ENCODE measurements at regions not wholly inside any gene's neighbourhood (a gene's known extent, or its start where the extent isn't known, plus 50 kb on each side); places are given as distances from the start of the nearest gene placed in this dataset.

DNA sequence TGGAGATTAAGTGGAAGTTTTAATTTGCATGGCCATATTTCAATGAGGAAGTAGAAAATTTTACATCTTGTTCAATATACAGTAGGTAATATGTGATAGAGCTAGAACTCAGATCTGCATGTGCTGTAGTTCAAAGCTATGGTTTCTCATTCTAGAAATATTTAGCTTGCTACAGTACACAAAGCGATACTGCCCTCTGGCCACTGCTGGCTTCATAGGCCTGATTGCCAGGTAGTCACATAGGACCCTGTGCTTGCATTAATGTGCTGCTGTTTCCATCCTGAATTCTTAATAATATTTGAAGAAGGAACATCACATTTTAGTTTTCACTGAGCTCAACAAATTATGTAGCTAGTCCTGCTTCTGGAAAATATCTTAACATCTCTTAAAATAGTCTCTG lies 87.0 kb downstream of the PLSCR2 start:
- Histone ChIP-seq H3K4me1 (ENCODE audit: control insufficient read depth, low read depth, low read length) (no peaks in the 10 kb centered on the region), H2BK5ac (ENCODE audit: low read length) (no peak overlapping the region), H3K4ac (ENCODE audit: low read depth, low read length) (no peak overlapping the region), H3K4me3 (ENCODE audit: low read length) (no peak overlapping the region), H2AK5ac (ENCODE audit: low read length) (no peak overlapping the region), H3K23ac (ENCODE audit: low read length) (no peak overlapping the region), H3K79me2 (ENCODE audit: control insufficient read depth, insufficient read depth, low read length) (no peaks in the 10 kb centered on the region), H3K4me2 (ENCODE audit: low read length) (no peak overlapping the region), H3K79me1 (ENCODE audit: low read length) (no peaks in the 10 kb centered on the region), H4K5ac (ENCODE audit: low read length) (no peak overlapping the region), H2BK120ac (ENCODE audit: low read depth, low read length) (no peak overlapping the region), H3K18ac (ENCODE audit: low read length) (peak overlapping the region; percentile 51), H3K27me3 (ENCODE audit: insufficient read depth, low read length, poor library complexity) (no peaks in the 10 kb centered on the region), H3K56ac (ENCODE audit: low read length) (no peak overlapping the region), H3K36me3 (ENCODE audit: control insufficient read depth, insufficient read depth, low read length) (no peaks in the 10 kb centered on the region), H3K9ac (ENCODE audit: low read length) (no peak overlapping the region), H4K8ac (ENCODE audit: low read depth, low read length) (no peak overlapping the region), H3K27ac (ENCODE audit: low read depth, low read length) (no peak overlapping the region), H2BK15ac (replicated peaks; ENCODE audit: low read depth) (no peak overlapping the region)
- WGBS (ENCODE audit: extremely low coverage, insufficient coverage, low lambda C conversion rate), result no CpG with 5 or more reads among the region's 1 CpG
- peak; percentile 71 for DNase-seq

DNA sequence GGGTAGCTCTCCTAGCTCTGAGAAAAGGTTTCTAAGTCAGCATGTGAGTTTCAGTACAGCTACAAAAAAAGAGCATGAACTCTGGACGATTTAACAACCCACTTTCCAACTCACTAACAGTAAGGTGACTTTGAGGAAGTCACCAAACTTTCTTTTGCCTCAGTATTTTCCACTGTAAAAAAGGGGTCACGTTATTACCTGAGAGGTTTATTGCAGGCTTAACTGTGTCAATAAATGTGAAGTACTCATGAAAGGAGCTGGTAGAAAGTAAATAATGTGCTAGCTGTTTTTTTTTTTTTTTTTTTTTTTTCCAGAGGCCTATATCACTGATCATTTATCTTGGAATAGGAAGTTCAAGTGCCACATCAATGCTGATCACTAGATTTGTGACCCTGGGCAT lies 89.3 kb downstream of the PLSCR2 start:
- no peak overlapping the region for H3K4me2 ChIP-seq (ENCODE audit: low read length)
- H2BK120ac ChIP-seq (ENCODE audit: low read depth, low read length), result no peak overlapping the region
- no peak overlapping the region for H3K27ac ChIP-seq (ENCODE audit: low read depth, low read length)
- WGBS (ENCODE audit: extremely low coverage, insufficient coverage, low lambda C conversion rate), result no CpG with 5 or more reads among the region's 2 CpGs
- no peak overlapping the region for H4K5ac ChIP-seq (ENCODE audit: low read length)
- no peaks in the 10 kb centered on the region for H3K36me3 ChIP-seq (ENCODE audit: control insufficient read depth, insufficient read depth, low read length)
- H2BK5ac ChIP-seq (ENCODE audit: low read length), result no peak overlapping the region
- no peak for DNase-seq
- no peak overlapping the region for H3K56ac ChIP-seq (ENCODE audit: low read length)
- H3K9ac ChIP-seq (ENCODE audit: low read length), result no peak overlapping the region
- H3K4me1 ChIP-seq (ENCODE audit: control insufficient read depth, low read depth, low read length), result no peaks in the 10 kb centered on the region
- no peak overlapping the region for H3K18ac ChIP-seq (ENCODE audit: low read length)
- no peaks in the 10 kb centered on the region for H3K79me2 ChIP-seq (ENCODE audit: control insufficient read depth, insufficient read depth, low read length)
- H3K23ac ChIP-seq (ENCODE audit: low read length), result no peak overlapping the region
- H2BK15ac ChIP-seq (replicated peaks; ENCODE audit: low read depth), result no peak overlapping the region
- peak overlapping the region; percentile 46 for H2AK5ac ChIP-seq (ENCODE audit: low read length)
- H3K4me3 ChIP-seq (ENCODE audit: low read length), result no peak overlapping the region
- H4K8ac ChIP-seq (ENCODE audit: low read depth, low read length), result peak overlapping the region; percentile 81
- no peaks in the 10 kb centered on the region for H3K27me3 ChIP-seq (ENCODE audit: insufficient read depth, low read length, poor library complexity)
- H3K79me1 ChIP-seq (ENCODE audit: low read length), result no peaks in the 10 kb centered on the region
- peak overlapping the region; percentile 68 for H3K4ac ChIP-seq (ENCODE audit: low read depth, low read length)

DNA sequence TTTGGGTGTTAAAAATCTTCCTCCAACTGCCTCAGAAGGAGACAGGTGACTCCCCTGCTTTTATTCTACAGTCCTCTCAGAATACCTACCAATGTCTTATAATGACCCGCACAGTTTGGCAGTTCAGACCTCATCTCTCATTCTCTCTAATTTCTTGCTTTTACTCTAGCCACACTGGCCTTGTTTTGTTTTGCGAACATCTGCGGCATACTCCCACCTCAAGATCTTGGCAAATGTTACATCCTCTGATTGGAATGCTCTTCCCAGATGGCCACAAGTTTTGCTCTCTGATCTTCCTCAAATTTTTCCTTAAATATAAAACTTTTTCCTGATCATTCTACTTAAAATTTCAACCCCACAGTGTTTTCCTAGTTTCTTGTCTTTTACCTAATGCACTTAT lies 94.1 kb downstream of the PLSCR2 start:
- Histone ChIP-seq H3K4me1 (ENCODE audit: control insufficient read depth, low read depth, low read length) (no peaks in the 10 kb centered on the region), H3K4ac (ENCODE audit: low read depth, low read length) (no peak overlapping the region), H3K4me2 (ENCODE audit: low read length) (no peak overlapping the region), H2AK5ac (ENCODE audit: low read length) (no peak overlapping the region), H3K56ac (ENCODE audit: low read length) (no peak overlapping the region), H3K36me3 (ENCODE audit: control insufficient read depth, insufficient read depth, low read length) (no peaks in the 10 kb centered on the region), H3K79me2 (ENCODE audit: control insufficient read depth, insufficient read depth, low read length) (no peaks in the 10 kb centered on the region), H3K27me3 (ENCODE audit: insufficient read depth, low read length, poor library complexity) (no peaks in the 10 kb centered on the region), H3K4me3 (ENCODE audit: low read length) (no peak overlapping the region), H3K27ac (ENCODE audit: low read depth, low read length) (no peak overlapping the region), H4K8ac (ENCODE audit: low read depth, low read length) (no peak overlapping the region), H2BK5ac (ENCODE audit: low read length) (no peak overlapping the region), H3K9ac (ENCODE audit: low read length) (no peak overlapping the region), H3K23ac (ENCODE audit: low read length) (no peak overlapping the region), H4K5ac (ENCODE audit: low read length) (no peak overlapping the region), H3K79me1 (ENCODE audit: low read length) (no peaks in the 10 kb centered on the region), H2BK120ac (ENCODE audit: low read depth, low read length) (no peak overlapping the region), H3K18ac (ENCODE audit: low read length) (peak overlapping the region; percentile 13), H2BK15ac (replicated peaks; ENCODE audit: low read depth) (no peak overlapping the region)
- no peak for DNase-seq
- no CpG with 5 or more reads among the region's 3 CpGs for WGBS (ENCODE audit: extremely low coverage, insufficient coverage, low lambda C conversion rate)

DNA sequence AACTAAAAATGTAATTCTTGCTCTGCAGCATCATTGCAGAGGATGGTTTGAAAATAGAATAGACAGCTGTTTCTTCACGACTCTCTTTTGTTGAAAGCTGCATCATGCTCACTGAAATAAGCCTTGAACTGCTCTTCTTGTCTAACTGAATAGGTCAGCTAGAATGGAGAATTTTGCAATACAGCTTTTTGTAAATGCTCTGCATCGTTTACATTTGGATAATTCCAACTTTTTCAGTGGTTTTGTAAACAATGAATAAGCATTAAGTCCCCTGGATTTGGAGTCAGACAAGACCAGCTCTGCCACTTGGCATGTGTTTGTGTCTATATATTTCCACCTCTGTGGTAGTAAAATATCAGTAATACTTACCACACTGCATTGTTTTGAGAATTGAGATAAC lies 95.2 kb downstream of the PLSCR2 start:
- Histone ChIP-seq H3K23ac (ENCODE audit: low read length) (no peak overlapping the region), H3K4ac (ENCODE audit: low read depth, low read length) (no peak overlapping the region), H4K5ac (ENCODE audit: low read length) (no peak overlapping the region), H3K18ac (ENCODE audit: low read length) (peak overlapping the region; percentile 60), H3K27ac (ENCODE audit: low read depth, low read length) (no peak overlapping the region), H3K79me1 (ENCODE audit: low read length) (no peaks in the 10 kb centered on the region), H3K4me3 (ENCODE audit: low read length) (no peak overlapping the region), H3K36me3 (ENCODE audit: control insufficient read depth, insufficient read depth, low read length) (no peaks in the 10 kb centered on the region), H3K4me1 (ENCODE audit: control insufficient read depth, low read depth, low read length) (no peaks in the 10 kb centered on the region), H4K8ac (ENCODE audit: low read depth, low read length) (no peak overlapping the region), H2BK5ac (ENCODE audit: low read length) (no peak overlapping the region), H2BK15ac (replicated peaks; ENCODE audit: low read depth) (no peak overlapping the region), H2AK5ac (ENCODE audit: low read length) (no peak overlapping the region), H3K9ac (ENCODE audit: low read length) (no peak overlapping the region), H3K4me2 (ENCODE audit: low read length) (no peak overlapping the region), H3K56ac (ENCODE audit: low read length) (no peak overlapping the region), H2BK120ac (ENCODE audit: low read depth, low read length) (no peak overlapping the region), H3K27me3 (ENCODE audit: insufficient read depth, low read length, poor library complexity) (no peaks in the 10 kb centered on the region), H3K79me2 (ENCODE audit: control insufficient read depth, insufficient read depth, low read length) (no peaks in the 10 kb centered on the region)
- DNase-seq, result no peak
- WGBS (ENCODE audit: extremely low coverage, insufficient coverage, low lambda C conversion rate), result no CpG with 5 or more reads among the region's 2 CpGs

DNA sequence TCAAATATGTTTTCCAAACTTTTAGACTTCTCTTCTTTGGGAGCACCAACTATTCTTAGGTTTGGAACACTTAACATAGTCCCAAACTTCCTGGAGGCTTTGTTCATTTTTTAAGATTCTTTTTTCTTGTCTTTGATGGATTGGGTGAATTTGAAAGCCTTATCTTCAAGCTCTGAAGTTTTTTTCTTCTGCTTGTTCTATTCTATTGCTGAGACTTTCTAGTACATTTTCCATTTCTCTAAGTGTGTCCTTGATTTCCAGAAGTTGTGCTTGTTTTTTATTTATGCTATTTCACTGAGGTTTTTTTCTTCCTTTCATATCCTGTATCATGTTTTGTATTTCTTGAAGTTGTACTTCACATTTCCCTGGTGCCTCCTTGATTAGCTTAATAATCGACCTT lies 97.5 kb downstream of the PLSCR2 start:
- no CpG with 5 or more reads among the region's 1 CpG for WGBS (ENCODE audit: extremely low coverage, insufficient coverage, low lambda C conversion rate)
- Histone ChIP-seq H2AK5ac (ENCODE audit: low read length) (no peak overlapping the region), H3K9ac (ENCODE audit: low read length) (no peak overlapping the region)

DNA sequence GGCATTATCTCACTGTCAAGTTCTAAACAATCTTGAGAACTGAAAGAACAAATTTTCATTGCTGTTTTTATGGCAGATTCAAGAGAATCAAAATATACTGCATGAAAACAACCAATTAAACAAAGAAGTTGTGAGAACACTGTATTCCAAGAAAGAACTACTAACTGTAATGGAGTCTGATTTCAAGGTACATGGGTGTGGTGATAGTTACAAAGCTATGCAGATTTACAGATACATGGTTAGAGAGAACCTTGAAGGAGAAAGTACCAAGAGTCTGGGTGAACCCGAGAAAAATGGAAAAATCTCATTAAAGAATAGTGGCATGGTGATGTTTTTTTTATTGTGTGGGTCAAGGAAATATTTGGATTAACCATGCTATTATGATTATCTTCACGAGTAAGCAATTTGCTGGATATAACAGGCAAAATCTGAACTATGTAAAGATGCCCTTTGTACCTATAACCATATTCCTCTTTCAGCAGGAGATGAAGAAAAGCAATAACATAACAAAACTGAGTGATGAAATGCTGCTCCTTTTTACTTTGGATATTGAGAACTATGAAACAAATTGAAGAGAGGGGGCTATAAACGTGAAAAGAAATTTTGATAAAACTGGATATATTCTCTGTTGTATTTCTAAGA lies 100.4 kb downstream of the PLSCR2 start:
- Histone ChIP-seq H3K36me3 (ENCODE audit: control insufficient read depth, insufficient read depth, low read length) (no peaks in the 10 kb centered on the region), H3K4me1 (ENCODE audit: control insufficient read depth, low read depth, low read length) (no peaks in the 10 kb centered on the region), H3K27ac (ENCODE audit: low read depth, low read length) (no peak overlapping the region), H3K79me2 (ENCODE audit: control insufficient read depth, insufficient read depth, low read length) (no peaks in the 10 kb centered on the region), H2BK15ac (replicated peaks; ENCODE audit: low read depth) (no peak overlapping the region), H3K4me3 (ENCODE audit: low read length) (no peak overlapping the region), H3K18ac (ENCODE audit: low read length) (no peak overlapping the region), H3K56ac (ENCODE audit: low read length) (no peak overlapping the region), H4K8ac (ENCODE audit: low read depth, low read length) (no peak overlapping the region), H3K27me3 (ENCODE audit: insufficient read depth, low read length, poor library complexity) (no peaks in the 10 kb centered on the region), H3K9ac (ENCODE audit: low read length) (no peak overlapping the region), H3K23ac (ENCODE audit: low read length) (no peak overlapping the region), H2BK120ac (ENCODE audit: low read depth, low read length) (no peak overlapping the region), H3K4ac (ENCODE audit: low read depth, low read length) (no peak overlapping the region), H2BK5ac (ENCODE audit: low read length) (no peak overlapping the region), H2AK5ac (ENCODE audit: low read length) (no peak overlapping the region), H3K79me1 (ENCODE audit: low read length) (no peaks in the 10 kb centered on the region), H3K4me2 (ENCODE audit: low read length) (no peak overlapping the region), H4K5ac (ENCODE audit: low read length) (no peak overlapping the region)
- WGBS (ENCODE audit: extremely low coverage, insufficient coverage, low lambda C conversion rate), result no CpG with 5 or more reads among the region's 3 CpGs
- DNase-seq, result no peak

More for the DNA sequence above, 97.5 kb downstream of the PLSCR2 start:
- DNase-seq, result no peak
- no peaks in the 10 kb centered on the region for H3K4me1 ChIP-seq (ENCODE audit: control insufficient read depth, low read depth, low read length)
- no peaks in the 10 kb centered on the region for H3K79me2 ChIP-seq (ENCODE audit: control insufficient read depth, insufficient read depth, low read length)
- no peak overlapping the region for H4K5ac ChIP-seq (ENCODE audit: low read length)
- no peaks in the 10 kb centered on the region for H3K36me3 ChIP-seq (ENCODE audit: control insufficient read depth, insufficient read depth, low read length)
- H2BK5ac ChIP-seq (ENCODE audit: low read length), result no peak overlapping the region
- no peaks in the 10 kb centered on the region for H3K27me3 ChIP-seq (ENCODE audit: insufficient read depth, low read length, poor library complexity)
- H3K27ac ChIP-seq (ENCODE audit: low read depth, low read length), result no peak overlapping the region
- no peak overlapping the region for H3K56ac ChIP-seq (ENCODE audit: low read length)
- H3K4me2 ChIP-seq (ENCODE audit: low read length), result no peak overlapping the region
- no peak overlapping the region for H3K23ac ChIP-seq (ENCODE audit: low read length)
- no peak overlapping the region for H3K18ac ChIP-seq (ENCODE audit: low read length)
- H3K79me1 ChIP-seq (ENCODE audit: low read length), result no peaks in the 10 kb centered on the region
- H4K8ac ChIP-seq (ENCODE audit: low read depth, low read length), result no peak overlapping the region
- H2BK120ac ChIP-seq (ENCODE audit: low read depth, low read length), result no peak overlapping the region
- no peak overlapping the region for H2BK15ac ChIP-seq (replicated peaks; ENCODE audit: low read depth)
- no peak overlapping the region for H3K4ac ChIP-seq (ENCODE audit: low read depth, low read length)
- H3K4me3 ChIP-seq (ENCODE audit: low read length), result no peak overlapping the region
